GM23338 (cell line): ENCODE measurements at regions not wholly inside any gene's neighbourhood (a gene's known extent, or its start where the extent isn't known, plus 50 kb on each side); places are given as distances from the start of the nearest gene placed in this dataset.

Experiments
- EZH2 ChIP-seq: fragments of 200-600 bp; sonication (generic); IDR thresholded peaks from one replicate; pipeline ENCODE4 v1.8.0; 2017; ENCODE audit warnings: antibody characterized with exemption, mild to moderate bottlenecking, low read depth; ENCODE audit not compliant: unreplicated experiment
- STAT1 ChIP-seq: IDR thresholded peaks from one replicate; pipeline ENCODE4 v1.6.1; 2016; ENCODE audit warnings: antibody characterized with exemption; ENCODE audit not compliant: unreplicated experiment
- TF ChIP-seq, protein P1 (sequence below), 2 experiments: fragments of 200-600 bp in 1 of 2; sonication (generic) in 1 of 2; conservative IDR thresholded peaks; 2 replicates each; pipeline versions ENCODE4 v1.5.1 to v1.6.1; 2016 to 2017; ENCODE audit warnings: antibody characterized with exemption in 2 of 2, low read depth in 2 of 2, mild to moderate bottlenecking in 2 of 2, moderate library complexity in 1 of 2
- TF ChIP-seq, protein P2 (sequence below): IDR thresholded peaks from 2 replicates; pipeline ENCODE4 v1.6.1; 2016; ENCODE audit warnings: antibody characterized with exemption

DNA sequence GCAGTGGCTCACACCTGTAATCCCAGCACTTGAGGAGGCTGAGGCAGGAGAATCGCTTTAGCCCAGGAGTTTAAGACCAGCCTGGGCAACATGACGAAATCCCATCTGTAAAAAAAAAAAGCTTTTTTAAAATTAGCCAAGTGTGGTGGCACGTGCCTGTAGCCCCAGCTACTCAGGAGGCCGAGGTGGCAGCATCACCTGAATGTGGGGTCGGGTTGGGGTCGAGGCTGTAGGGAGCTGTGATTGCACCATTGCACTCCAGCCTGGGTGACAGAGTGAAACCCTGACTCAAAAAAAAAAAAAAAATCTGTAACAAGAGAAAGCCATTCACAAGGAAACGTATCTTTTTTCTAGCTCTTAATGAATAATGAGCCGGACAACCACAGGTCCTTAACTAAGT lies 74.7 kb upstream of the DLG1 start:
- TF ChIP-seq, protein P1, sequence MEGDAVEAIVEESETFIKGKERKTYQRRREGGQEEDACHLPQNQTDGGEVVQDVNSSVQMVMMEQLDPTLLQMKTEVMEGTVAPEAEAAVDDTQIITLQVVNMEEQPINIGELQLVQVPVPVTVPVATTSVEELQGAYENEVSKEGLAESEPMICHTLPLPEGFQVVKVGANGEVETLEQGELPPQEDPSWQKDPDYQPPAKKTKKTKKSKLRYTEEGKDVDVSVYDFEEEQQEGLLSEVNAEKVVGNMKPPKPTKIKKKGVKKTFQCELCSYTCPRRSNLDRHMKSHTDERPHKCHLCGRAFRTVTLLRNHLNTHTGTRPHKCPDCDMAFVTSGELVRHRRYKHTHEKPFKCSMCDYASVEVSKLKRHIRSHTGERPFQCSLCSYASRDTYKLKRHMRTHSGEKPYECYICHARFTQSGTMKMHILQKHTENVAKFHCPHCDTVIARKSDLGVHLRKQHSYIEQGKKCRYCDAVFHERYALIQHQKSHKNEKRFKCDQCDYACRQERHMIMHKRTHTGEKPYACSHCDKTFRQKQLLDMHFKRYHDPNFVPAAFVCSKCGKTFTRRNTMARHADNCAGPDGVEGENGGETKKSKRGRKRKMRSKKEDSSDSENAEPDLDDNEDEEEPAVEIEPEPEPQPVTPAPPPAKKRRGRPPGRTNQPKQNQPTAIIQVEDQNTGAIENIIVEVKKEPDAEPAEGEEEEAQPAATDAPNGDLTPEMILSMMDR (conservative IDR thresholded peaks at IDR 0.05; ENCODE audit: low read depth in 2 of 2), result no peak
- TF ChIP-seq EZH2 (no peak), STAT1 (no peak)
- TF ChIP-seq, protein P2, sequence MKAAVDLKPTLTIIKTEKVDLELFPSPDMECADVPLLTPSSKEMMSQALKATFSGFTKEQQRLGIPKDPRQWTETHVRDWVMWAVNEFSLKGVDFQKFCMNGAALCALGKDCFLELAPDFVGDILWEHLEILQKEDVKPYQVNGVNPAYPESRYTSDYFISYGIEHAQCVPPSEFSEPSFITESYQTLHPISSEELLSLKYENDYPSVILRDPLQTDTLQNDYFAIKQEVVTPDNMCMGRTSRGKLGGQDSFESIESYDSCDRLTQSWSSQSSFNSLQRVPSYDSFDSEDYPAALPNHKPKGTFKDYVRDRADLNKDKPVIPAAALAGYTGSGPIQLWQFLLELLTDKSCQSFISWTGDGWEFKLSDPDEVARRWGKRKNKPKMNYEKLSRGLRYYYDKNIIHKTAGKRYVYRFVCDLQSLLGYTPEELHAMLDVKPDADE, result no peak
